Esophagus muscularis mucosa (tissue), 4 donors: ENCODE measurements at regions not wholly inside any gene's neighbourhood (a gene's known extent, or its start where the extent isn't known, plus 50 kb on each side); places are given as distances from the start of the nearest gene placed in this dataset.

Experiments used
- DNase-seq: peaks from one replicate; pipeline ENCODE4 v3.0.0-alpha.2; 2017; ENCODE audit errors: extremely low spot score
- H3K27ac ChIP-seq, 4 donors: fragments of 200-600 bp; sonication (generic); replicated peaks in 1 of 4; 1 replicate in 3 of 4; 2 replicates in 1 of 4; pipeline ENCODE4 v1.5.1; 2016 to 2019; ENCODE audit warnings: mild to moderate bottlenecking in 1 of 4
- H3K27me3 ChIP-seq, 4 donors: fragments of 200-600 bp; sonication (generic); one replicate each; pipeline versions ENCODE4 v1.5.1 to v1.6.0; 2016 to 2019
- H3K36me3 ChIP-seq, 4 donors: fragments of 200-600 bp; sonication (generic); one replicate each; pipeline ENCODE4 v1.5.1; 2016 to 2019
- H3K4me1 ChIP-seq, 4 donors: fragments of 200-600 bp; sonication (generic); one replicate each; pipeline ENCODE4 v1.5.1; 2016 to 2019
- H3K4me3 ChIP-seq, 4 donors: fragments of 200-600 bp; sonication (generic); 1 replicate in 2 of 4; 2 replicates in 2 of 4; pipeline ENCODE4 v1.5.1; 2016 to 2019; ENCODE audit warnings: mild to moderate bottlenecking in 4 of 4, moderate library complexity in 1 of 4
- H3K9me3 ChIP-seq, 4 donors: fragments of 200-600 bp; sonication (generic); 1 replicate in 3 of 4; 2 replicates in 1 of 4; pipeline ENCODE4 v1.5.1; 2016 to 2019
- EP300 ChIP-seq: sonication (generic); formaldehyde crosslinking; IDR thresholded peaks from one replicate; pipeline ENCODE4 v1.6.1; 2017; ENCODE audit warnings: antibody characterized with exemption
- POLR2A ChIP-seq: fragments of 450-650 bp; IDR thresholded peaks from one replicate; pipeline ENCODE4 v1.6.1; 2017; ENCODE audit warnings: antibody characterized with exemption, moderate library complexity, mild to moderate bottlenecking, low read depth
- POLR2AphosphoS5 ChIP-seq, 2 donors: sonication (generic); formaldehyde crosslinking; IDR thresholded peaks; one replicate each; pipeline ENCODE4 v1.6.1; 2017; ENCODE audit warnings: antibody characterized with exemption in 2 of 2
- WGBS: methylation state at CpG from one replicate; pipeline ENCODE4 v1.1.5; 2018; 5-methylcytosine and 5-hydroxymethylcytosine counted together
- intact Hi-C: fragments of 100-400 bp; cut with DNase I; formaldehyde crosslinking; loops from one replicate; pipeline ENCODE4 v1.15.1; 2023
- TF ChIP-seq, protein P1 (sequence below), 3 experiments: fragments of 200-600 bp in 2 of 3; fragments of 450-650 bp in 1 of 3; sonication (generic) in 2 of 3; IDR thresholded peaks; one replicate each; pipeline ENCODE4 v1.5.1; 2017 to 2019; ENCODE audit warnings: antibody characterized with exemption in 3 of 3, mild to moderate bottlenecking in 2 of 3, moderate library complexity in 1 of 3

DNA sequence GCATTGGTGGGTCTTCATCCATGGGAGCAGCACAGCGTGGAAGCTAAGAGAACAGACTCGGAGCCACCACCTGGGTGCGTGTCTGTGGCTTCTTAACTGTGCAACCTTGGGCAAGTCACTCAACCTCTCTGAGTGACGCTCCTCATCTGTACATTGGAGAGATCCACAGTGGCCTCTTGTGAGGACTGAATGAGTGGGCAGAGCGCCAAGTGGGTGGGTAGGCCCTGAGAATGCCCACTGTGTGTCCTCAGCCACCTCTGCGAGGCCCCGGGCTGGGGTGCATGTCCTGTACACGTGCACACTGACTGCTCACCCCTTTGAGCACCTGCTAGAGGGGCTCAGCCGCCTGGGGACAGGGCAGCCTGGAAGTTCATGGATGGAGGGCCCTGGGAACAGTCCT is 99.6 kb upstream of the PRR23E start:
- Histone ChIP-seq H3K9me3 (peaks cover 0 to 4% (median 0%) of the 10 kb centered on the region in 4 donors), H3K4me3 (no peak overlapping the region), H3K36me3 (no peaks in the 10 kb centered on the region), H3K27me3 (no peaks in the 10 kb centered on the region), H3K27ac (no peak overlapping the region), H3K4me1 (no peaks in the 10 kb centered on the region)
- WGBS, result 91% methylated on average over 8 of the region's 9 CpGs
- TF ChIP-seq EP300 (no peak), POLR2AphosphoS5 (IDR thresholded peaks at IDR 0.05) (no peak), POLR2A (no peak)
- TF ChIP-seq, protein P1, sequence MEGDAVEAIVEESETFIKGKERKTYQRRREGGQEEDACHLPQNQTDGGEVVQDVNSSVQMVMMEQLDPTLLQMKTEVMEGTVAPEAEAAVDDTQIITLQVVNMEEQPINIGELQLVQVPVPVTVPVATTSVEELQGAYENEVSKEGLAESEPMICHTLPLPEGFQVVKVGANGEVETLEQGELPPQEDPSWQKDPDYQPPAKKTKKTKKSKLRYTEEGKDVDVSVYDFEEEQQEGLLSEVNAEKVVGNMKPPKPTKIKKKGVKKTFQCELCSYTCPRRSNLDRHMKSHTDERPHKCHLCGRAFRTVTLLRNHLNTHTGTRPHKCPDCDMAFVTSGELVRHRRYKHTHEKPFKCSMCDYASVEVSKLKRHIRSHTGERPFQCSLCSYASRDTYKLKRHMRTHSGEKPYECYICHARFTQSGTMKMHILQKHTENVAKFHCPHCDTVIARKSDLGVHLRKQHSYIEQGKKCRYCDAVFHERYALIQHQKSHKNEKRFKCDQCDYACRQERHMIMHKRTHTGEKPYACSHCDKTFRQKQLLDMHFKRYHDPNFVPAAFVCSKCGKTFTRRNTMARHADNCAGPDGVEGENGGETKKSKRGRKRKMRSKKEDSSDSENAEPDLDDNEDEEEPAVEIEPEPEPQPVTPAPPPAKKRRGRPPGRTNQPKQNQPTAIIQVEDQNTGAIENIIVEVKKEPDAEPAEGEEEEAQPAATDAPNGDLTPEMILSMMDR (IDR thresholded peaks at IDR 0.05), result no peak
- intact Hi-C loops, result no loop called here
- DNase-seq, result no peak

DNA sequence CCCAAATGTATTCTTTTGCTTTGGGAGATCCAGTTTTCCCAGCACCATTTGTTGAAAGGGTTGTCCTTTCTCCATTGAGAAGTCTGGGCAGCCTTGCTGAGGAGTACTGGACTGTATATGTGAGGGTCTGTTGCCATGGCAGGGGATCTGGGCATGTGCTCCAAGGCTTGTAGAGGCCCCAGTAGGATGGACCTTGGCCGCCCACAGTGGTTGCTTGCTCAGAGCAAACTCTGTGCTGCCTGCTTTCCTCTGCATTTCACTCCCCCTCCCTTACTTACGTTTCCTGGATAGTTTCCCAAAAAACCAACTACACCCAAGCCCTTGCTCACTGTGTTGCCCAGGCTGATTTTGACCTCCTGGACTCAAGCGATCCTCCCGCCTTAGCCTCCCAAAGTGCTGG is 97.2 kb upstream of the PRR23E start:
- TF ChIP-seq POLR2AphosphoS5 (IDR thresholded peaks at IDR 0.05) (no peak), POLR2A (no peak), EP300 (no peak)
- TF ChIP-seq, protein P1 (IDR thresholded peaks at IDR 0.05), result no peak
- intact Hi-C loops, result no loop called here
- peaks cover 0 to 4% (median 0%) of the 10 kb centered on the region in 4 donors for H3K9me3 ChIP-seq
- DNase-seq, result no peak
- peaks cover 0 to 2% (median 0%) of the 10 kb centered on the region in 4 donors for H3K27me3 ChIP-seq
- no peaks in the 10 kb centered on the region for H3K36me3 ChIP-seq
- 72% methylated on average over 4 of the region's 4 CpGs for WGBS
- H3K4me1 ChIP-seq, result no peaks in the 10 kb centered on the region
- no peak overlapping the region for H3K27ac ChIP-seq
- no peak overlapping the region for H3K4me3 ChIP-seq

DNA sequence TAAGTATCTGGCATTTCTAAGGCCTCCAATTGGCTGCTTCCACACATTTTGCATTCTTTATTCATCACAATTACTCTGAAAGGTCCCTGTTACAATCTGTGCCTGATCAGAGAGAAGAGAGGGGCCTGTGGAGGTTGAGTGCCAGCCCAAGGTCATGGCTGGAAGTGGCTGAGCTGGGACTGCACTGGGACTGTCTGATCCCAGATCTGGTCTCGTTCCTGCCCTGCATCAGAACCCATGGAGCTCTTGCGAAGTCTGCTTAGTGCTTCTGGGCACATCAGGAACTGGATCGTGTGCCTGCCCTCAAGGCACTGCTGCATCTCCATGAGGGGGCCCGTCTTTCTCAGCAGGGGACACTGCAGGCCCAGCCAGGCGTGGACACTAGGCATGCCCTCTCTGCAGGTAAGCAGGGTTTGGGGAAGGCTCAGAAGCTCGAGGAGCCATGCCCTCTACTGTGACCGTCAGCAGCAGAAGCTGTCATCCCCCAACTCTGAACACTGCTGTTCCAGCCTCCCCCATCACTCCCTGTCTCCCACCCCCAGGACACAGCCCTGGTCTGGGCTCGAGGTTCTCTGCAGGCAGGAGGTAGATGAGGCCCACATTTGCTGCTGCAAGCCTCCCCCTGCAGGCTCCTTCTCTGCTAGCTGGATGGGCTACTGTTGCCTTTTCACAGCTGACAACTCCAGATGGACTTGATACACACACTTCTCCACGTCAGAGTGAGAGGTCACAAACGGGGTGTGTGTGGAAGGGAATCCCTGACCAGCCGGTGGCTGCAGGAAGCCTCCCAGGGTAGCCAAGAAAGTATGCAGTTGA is 96.5 kb upstream of the PRR23E start:
- no peak overlapping the region for H3K4me3 ChIP-seq
- no peaks in the 10 kb centered on the region for H3K36me3 ChIP-seq
- H3K4me1 ChIP-seq, result no peaks in the 10 kb centered on the region
- intact Hi-C loops, result no loop called here
- no peak overlapping the region for H3K27ac ChIP-seq
- peaks cover 0 to 4% (median 0%) of the 10 kb centered on the region in 4 donors for H3K9me3 ChIP-seq
- WGBS, result 63% methylated on average over 8 of the region's 11 CpGs
- peaks cover 0 to 9% (median 0%) of the 10 kb centered on the region in 4 donors for H3K27me3 ChIP-seq
- no peak for DNase-seq
- TF ChIP-seq POLR2A (no peak), EP300 (no peak), POLR2AphosphoS5 (IDR thresholded peaks at IDR 0.05) (no peak)

DNA sequence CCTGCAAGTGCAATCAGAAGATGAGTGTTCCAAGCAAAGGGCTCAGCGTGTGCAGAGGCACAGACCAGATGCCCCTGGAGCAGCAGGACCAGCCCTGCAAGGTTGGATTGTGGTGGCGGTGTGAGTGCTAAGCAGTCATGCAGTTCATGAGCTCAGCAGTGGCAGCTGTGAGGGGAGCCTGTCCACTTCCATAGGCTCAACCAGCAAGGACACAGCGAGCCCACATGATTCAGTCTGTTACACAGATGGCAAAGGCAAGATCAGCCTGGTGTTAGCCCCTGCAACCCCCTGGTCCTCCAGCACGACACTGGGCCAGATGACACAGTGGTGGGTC is 95.9 kb upstream of the PRR23E start:
- WGBS, result 68% methylated on average over 2 of the region's 4 CpGs
- intact Hi-C loops, result no loop called here

DNA sequence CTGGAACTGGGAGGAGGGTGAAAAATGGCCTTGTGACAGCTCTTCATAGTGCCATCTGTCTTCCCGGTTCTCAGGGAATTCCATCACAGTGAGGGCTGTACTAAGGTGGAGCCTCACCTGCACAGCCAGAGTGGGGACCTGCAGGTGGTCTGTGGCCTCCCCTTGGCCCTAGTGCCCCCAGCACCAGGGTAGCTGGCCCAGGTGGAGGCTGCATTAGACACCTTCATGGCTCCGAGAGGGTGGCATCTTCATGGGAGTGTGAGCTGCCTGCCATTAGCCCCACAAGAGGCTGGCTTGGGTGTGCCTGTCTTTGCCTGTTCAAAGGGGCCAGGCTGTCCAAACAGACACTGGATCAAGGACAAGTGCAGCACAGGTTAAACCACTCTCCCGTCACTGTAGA is 95.5 kb upstream of the PRR23E start:
- no peak overlapping the region for H3K27ac ChIP-seq
- peaks cover 0 to 13% (median 0%) of the 10 kb centered on the region in 4 donors for H3K27me3 ChIP-seq
- intact Hi-C loops, result no loop called here
- H3K4me3 ChIP-seq, result no peak overlapping the region
- TF ChIP-seq POLR2A, result no peak
- TF ChIP-seq, protein P1 (IDR thresholded peaks at IDR 0.05), result no peak
- no peaks in the 10 kb centered on the region for H3K4me1 ChIP-seq
- peaks cover 0 to 4% (median 0%) of the 10 kb centered on the region in 4 donors for H3K9me3 ChIP-seq
- no peak for DNase-seq
- H3K36me3 ChIP-seq, result no peaks in the 10 kb centered on the region
- WGBS, result 88% methylated on average over 3 of the region's 3 CpGs

More for the DNA sequence above, 95.9 kb upstream of the PRR23E start:
- Histone ChIP-seq H3K4me1 (no peaks in the 10 kb centered on the region), H3K27ac (no peak overlapping the region), H3K27me3 (peaks cover 0 to 13% (median 0%) of the 10 kb centered on the region in 4 donors), H3K9me3 (peaks cover 0 to 4% (median 0%) of the 10 kb centered on the region in 4 donors), H3K4me3 (no peak overlapping the region), H3K36me3 (no peaks in the 10 kb centered on the region)
- DNase-seq, result no peak
- TF ChIP-seq POLR2A (no peak), POLR2AphosphoS5 (IDR thresholded peaks at IDR 0.05) (no peak), EP300 (no peak)
- TF ChIP-seq, protein P1 (IDR thresholded peaks at IDR 0.05), result no peak
